Testis (tissue), 2 donors: ENCODE measurements at regions not wholly inside any gene's neighbourhood (a gene's known extent, or its start where the extent isn't known, plus 50 kb on each side); places are given as distances from the start of the nearest gene placed in this dataset.

ENCODE experiments used
- CTCF ChIP-seq, 3 experiments: fragments of 450-650 bp in 2 of 3; fragments of 200-600 bp in 1 of 3; sonication (generic) in 1 of 3; IDR thresholded peaks; one replicate each; pipeline ENCODE4 v1.5.1; 2016 to 2019; ENCODE audit warnings: antibody characterized with exemption in 3 of 3, mild to moderate bottlenecking in 2 of 3, moderate library complexity in 1 of 3
- POLR2A ChIP-seq: fragments of 450-650 bp; IDR thresholded peaks from one replicate; pipeline ENCODE4 v1.6.1; 2017; ENCODE audit warnings: antibody characterized with exemption, mild to moderate bottlenecking, moderate library complexity

GRCh38 chr1:58398714-58399113, 147.8 kb downstream of the OMA1 start:
- no peak for TF ChIP-seq POLR2A
- TF ChIP-seq CTCF (IDR thresholded peaks at IDR 0.05): no peak
